ENCODE measurements at regions not wholly inside any gene's neighbourhood (a gene's known extent, or its start where the extent isn't known, plus 50 kb on each side); places are given as distances from the start of the nearest gene placed in this dataset.

- Histone ChIP-seq H3K9me2 (replicated peaks; ENCODE audit: insufficient read depth, low read length) (no peaks in the 10 kb centered on the region), H3K4me2 (ENCODE audit: low read depth, low read length, poor library complexity, severe bottlenecking) (no peak overlapping the region), H4K20me1 (ENCODE audit: insufficient read depth, low read depth, low read length) (no peaks in the 10 kb centered on the region), H3K79me2 (ENCODE audit: low read length) (no peaks in the 10 kb centered on the region), H3K27me3 (ENCODE audit: low read length) (no peaks in the 10 kb centered on the region), H2AFZ (ENCODE audit: low read length) (no peak overlapping the region), H3K9me3 (ENCODE audit: low read length) (no peaks in the 10 kb centered on the region), H3K36me3 (ENCODE audit: insufficient read depth, low read length) (no peaks in the 10 kb centered on the region), H3K4me1 (ENCODE audit: low read length) (peaks cover 6% of the 10 kb centered on the region), H3K4me3 (ENCODE audit: low read length) (no peak overlapping the region), H3K27ac (ENCODE audit: low read length) (no peak overlapping the region), H3K9ac (ENCODE audit: low read length) (no peak overlapping the region)
- DNase-seq, result no peak
Measured at GRCh38 chr7:26439521-26440232, 148.0 kb downstream of the SNX10 start.

GRCh38 chr7:26440233-26441001 lies 148.8 kb downstream of the SNX10 start:
- peaks cover 6% of the 10 kb centered on the region for H3K4me1 ChIP-seq (ENCODE audit: low read length)
- H3K79me2 ChIP-seq (ENCODE audit: low read length), result no peaks in the 10 kb centered on the region
- no peak overlapping the region for H3K4me2 ChIP-seq (ENCODE audit: low read depth, low read length, poor library complexity, severe bottlenecking)
- DNase-seq, result no peak
- H3K9me3 ChIP-seq (ENCODE audit: low read length), result no peaks in the 10 kb centered on the region
- H3K27ac ChIP-seq (ENCODE audit: low read length), result no peak overlapping the region
- no peak overlapping the region for H3K9ac ChIP-seq (ENCODE audit: low read length)
- no peak overlapping the region for H3K4me3 ChIP-seq (ENCODE audit: low read length)
- no peak overlapping the region for H2AFZ ChIP-seq (ENCODE audit: low read length)
- H3K9me2 ChIP-seq (replicated peaks; ENCODE audit: insufficient read depth, low read length), result no peaks in the 10 kb centered on the region
- no peaks in the 10 kb centered on the region for H4K20me1 ChIP-seq (ENCODE audit: insufficient read depth, low read depth, low read length)
- H3K36me3 ChIP-seq (ENCODE audit: insufficient read depth, low read length), result no peaks in the 10 kb centered on the region
- H3K27me3 ChIP-seq (ENCODE audit: low read length), result no peaks in the 10 kb centered on the region

- Histone ChIP-seq H3K27ac (ENCODE audit: low read length) (no peak overlapping the region), H4K20me1 (ENCODE audit: insufficient read depth, low read depth, low read length) (no peaks in the 10 kb centered on the region), H3K4me1 (ENCODE audit: low read length) (peaks cover 6% of the 10 kb centered on the region), H3K9ac (ENCODE audit: low read length) (no peak overlapping the region), H3K9me3 (ENCODE audit: low read length) (no peaks in the 10 kb centered on the region), H3K27me3 (ENCODE audit: low read length) (no peaks in the 10 kb centered on the region), H3K9me2 (replicated peaks; ENCODE audit: insufficient read depth, low read length) (no peaks in the 10 kb centered on the region), H2AFZ (ENCODE audit: low read length) (no peak overlapping the region), H3K4me2 (ENCODE audit: low read depth, low read length, poor library complexity, severe bottlenecking) (no peak overlapping the region), H3K79me2 (ENCODE audit: low read length) (no peaks in the 10 kb centered on the region), H3K4me3 (ENCODE audit: low read length) (no peak overlapping the region), H3K36me3 (ENCODE audit: insufficient read depth, low read length) (no peaks in the 10 kb centered on the region)
- no peak for DNase-seq
Measured at GRCh38 chr7:26441002-26441521, 149.4 kb downstream of the SNX10 start.

- Histone ChIP-seq H3K9ac (ENCODE audit: low read length) (no peak overlapping the region), H3K79me2 (ENCODE audit: low read length) (no peaks in the 10 kb centered on the region), H3K9me2 (replicated peaks; ENCODE audit: insufficient read depth, low read length) (no peaks in the 10 kb centered on the region), H3K4me3 (ENCODE audit: low read length) (no peak overlapping the region), H3K4me2 (ENCODE audit: low read depth, low read length, poor library complexity, severe bottlenecking) (no peak overlapping the region), H3K36me3 (ENCODE audit: insufficient read depth, low read length) (no peaks in the 10 kb centered on the region), H3K9me3 (ENCODE audit: low read length) (no peaks in the 10 kb centered on the region), H4K20me1 (ENCODE audit: insufficient read depth, low read depth, low read length) (no peaks in the 10 kb centered on the region), H2AFZ (ENCODE audit: low read length) (no peak overlapping the region), H3K27ac (ENCODE audit: low read length) (no peak overlapping the region), H3K4me1 (ENCODE audit: low read length) (peaks cover 6% of the 10 kb centered on the region), H3K27me3 (ENCODE audit: low read length) (no peaks in the 10 kb centered on the region)
- no peak for DNase-seq
Measured at GRCh38 chr7:26441611-26442277, 150.1 kb downstream of the SNX10 start.

GRCh38 chr7:26443006-26443405 lies 151.3 kb downstream of the SNX10 start:
- Histone ChIP-seq H3K27ac (ENCODE audit: low read length) (no peak overlapping the region), H3K9me2 (replicated peaks; ENCODE audit: insufficient read depth, low read length) (no peaks in the 10 kb centered on the region), H3K9ac (ENCODE audit: low read length) (no peak overlapping the region), H3K79me2 (ENCODE audit: low read length) (no peaks in the 10 kb centered on the region), H3K27me3 (ENCODE audit: low read length) (no peaks in the 10 kb centered on the region), H2AFZ (ENCODE audit: low read length) (no peak overlapping the region), H3K9me3 (ENCODE audit: low read length) (no peaks in the 10 kb centered on the region), H4K20me1 (ENCODE audit: insufficient read depth, low read depth, low read length) (no peaks in the 10 kb centered on the region), H3K36me3 (ENCODE audit: insufficient read depth, low read length) (no peaks in the 10 kb centered on the region), H3K4me1 (ENCODE audit: low read length) (peaks cover 6% of the 10 kb centered on the region), H3K4me3 (ENCODE audit: low read length) (no peak overlapping the region), H3K4me2 (ENCODE audit: low read depth, low read length, poor library complexity, severe bottlenecking) (no peak overlapping the region)
- DNase-seq, result no peak

GRCh38 chr7:26443751-26444150 lies 152.1 kb downstream of the SNX10 start:
- Histone ChIP-seq H2AFZ (ENCODE audit: low read length) (no peak overlapping the region), H3K9ac (ENCODE audit: low read length) (no peak overlapping the region), H3K9me2 (replicated peaks; ENCODE audit: insufficient read depth, low read length) (no peaks in the 10 kb centered on the region), H3K36me3 (ENCODE audit: insufficient read depth, low read length) (no peaks in the 10 kb centered on the region), H3K27me3 (ENCODE audit: low read length) (no peaks in the 10 kb centered on the region), H3K27ac (ENCODE audit: low read length) (no peak overlapping the region), H3K79me2 (ENCODE audit: low read length) (no peaks in the 10 kb centered on the region), H3K4me2 (ENCODE audit: low read depth, low read length, poor library complexity, severe bottlenecking) (no peak overlapping the region), H3K9me3 (ENCODE audit: low read length) (no peaks in the 10 kb centered on the region), H3K4me1 (ENCODE audit: low read length) (peaks cover 6% of the 10 kb centered on the region), H4K20me1 (ENCODE audit: insufficient read depth, low read depth, low read length) (no peaks in the 10 kb centered on the region), H3K4me3 (ENCODE audit: low read length) (no peak overlapping the region)
- no peak for DNase-seq

- H3K27ac ChIP-seq (ENCODE audit: low read length), result no peak overlapping the region
- H3K9ac ChIP-seq (ENCODE audit: low read length), result no peak overlapping the region
- H3K79me2 ChIP-seq (ENCODE audit: low read length), result no peaks in the 10 kb centered on the region
- no peaks in the 10 kb centered on the region for H3K27me3 ChIP-seq (ENCODE audit: low read length)
- DNase-seq, result no peak
- H3K9me3 ChIP-seq (ENCODE audit: low read length), result no peaks in the 10 kb centered on the region
- H3K9me2 ChIP-seq (replicated peaks; ENCODE audit: insufficient read depth, low read length), result no peaks in the 10 kb centered on the region
- no peak overlapping the region for H2AFZ ChIP-seq (ENCODE audit: low read length)
- no peak overlapping the region for H3K4me2 ChIP-seq (ENCODE audit: low read depth, low read length, poor library complexity, severe bottlenecking)
- no peaks in the 10 kb centered on the region for H4K20me1 ChIP-seq (ENCODE audit: insufficient read depth, low read depth, low read length)
- no peaks in the 10 kb centered on the region for H3K36me3 ChIP-seq (ENCODE audit: insufficient read depth, low read length)
- H3K4me3 ChIP-seq (ENCODE audit: low read length), result no peak overlapping the region
- peaks cover 6% of the 10 kb centered on the region for H3K4me1 ChIP-seq (ENCODE audit: low read length)
Measured at GRCh38 chr7:26444555-26444954, 152.9 kb downstream of the SNX10 start.

- no peak overlapping the region for H3K4me3 ChIP-seq (ENCODE audit: low read length)
- no peak for DNase-seq
- no peaks in the 10 kb centered on the region for H3K4me1 ChIP-seq (ENCODE audit: low read length)
- no peak overlapping the region for H3K9ac ChIP-seq (ENCODE audit: low read length)
- H3K9me3 ChIP-seq (ENCODE audit: low read length), result no peaks in the 10 kb centered on the region
- H3K9me2 ChIP-seq (replicated peaks; ENCODE audit: insufficient read depth, low read length), result no peaks in the 10 kb centered on the region
- no peaks in the 10 kb centered on the region for H3K79me2 ChIP-seq (ENCODE audit: low read length)
- H3K27ac ChIP-seq (ENCODE audit: low read length), result no peak overlapping the region
- H3K36me3 ChIP-seq (ENCODE audit: insufficient read depth, low read length), result no peaks in the 10 kb centered on the region
- no peaks in the 10 kb centered on the region for H3K27me3 ChIP-seq (ENCODE audit: low read length)
- no peak overlapping the region for H3K4me2 ChIP-seq (ENCODE audit: low read depth, low read length, poor library complexity, severe bottlenecking)
- H4K20me1 ChIP-seq (ENCODE audit: insufficient read depth, low read depth, low read length), result no peaks in the 10 kb centered on the region
- H2AFZ ChIP-seq (ENCODE audit: low read length), result no peak overlapping the region
Measured at GRCh38 chr7:26447116-26447515, 155.5 kb downstream of the SNX10 start.
